ENCODE measurements at regions not wholly inside any gene's neighbourhood (a gene's known extent, or its start where the extent isn't known, plus 50 kb on each side); places are given as distances from the start of the nearest gene placed in this dataset.

DNA sequence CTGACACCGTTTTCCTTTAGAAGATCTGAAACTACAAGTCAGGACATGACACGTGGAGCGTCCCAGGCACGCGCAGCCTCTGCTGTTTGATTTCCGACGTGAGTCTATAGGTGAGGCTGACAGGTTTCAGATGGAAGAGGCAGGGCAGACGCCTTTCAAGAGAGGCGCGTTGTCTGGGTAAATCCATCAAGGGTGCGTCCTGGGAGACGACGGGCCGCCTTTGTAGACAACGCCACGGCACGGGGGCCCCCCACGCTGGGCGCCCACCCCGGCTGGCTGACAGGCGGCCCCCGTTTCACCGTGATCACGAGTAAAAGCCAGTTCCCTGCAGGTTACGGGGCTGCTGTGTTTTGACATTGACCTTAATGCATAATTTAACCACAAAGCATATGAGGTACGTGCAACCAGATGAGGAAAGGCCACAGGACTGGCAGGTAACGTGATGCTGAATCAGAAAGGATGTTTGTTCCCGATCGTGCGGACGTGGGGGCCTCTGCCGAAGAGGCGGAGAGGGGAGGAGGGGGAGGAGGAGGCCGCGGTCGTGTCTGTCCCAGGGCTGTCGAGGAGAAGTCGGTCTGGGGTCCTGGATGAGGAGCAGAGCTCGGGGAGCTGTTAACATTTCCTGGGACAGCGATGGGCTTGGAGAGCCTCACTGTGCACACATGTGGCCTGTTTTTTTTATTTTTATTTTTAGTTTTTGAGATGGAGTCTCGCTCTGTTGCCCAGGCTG is 51.1 kb upstream of the PPP2R3B start (continued):
- TF ChIP-seq, protein P1, sequence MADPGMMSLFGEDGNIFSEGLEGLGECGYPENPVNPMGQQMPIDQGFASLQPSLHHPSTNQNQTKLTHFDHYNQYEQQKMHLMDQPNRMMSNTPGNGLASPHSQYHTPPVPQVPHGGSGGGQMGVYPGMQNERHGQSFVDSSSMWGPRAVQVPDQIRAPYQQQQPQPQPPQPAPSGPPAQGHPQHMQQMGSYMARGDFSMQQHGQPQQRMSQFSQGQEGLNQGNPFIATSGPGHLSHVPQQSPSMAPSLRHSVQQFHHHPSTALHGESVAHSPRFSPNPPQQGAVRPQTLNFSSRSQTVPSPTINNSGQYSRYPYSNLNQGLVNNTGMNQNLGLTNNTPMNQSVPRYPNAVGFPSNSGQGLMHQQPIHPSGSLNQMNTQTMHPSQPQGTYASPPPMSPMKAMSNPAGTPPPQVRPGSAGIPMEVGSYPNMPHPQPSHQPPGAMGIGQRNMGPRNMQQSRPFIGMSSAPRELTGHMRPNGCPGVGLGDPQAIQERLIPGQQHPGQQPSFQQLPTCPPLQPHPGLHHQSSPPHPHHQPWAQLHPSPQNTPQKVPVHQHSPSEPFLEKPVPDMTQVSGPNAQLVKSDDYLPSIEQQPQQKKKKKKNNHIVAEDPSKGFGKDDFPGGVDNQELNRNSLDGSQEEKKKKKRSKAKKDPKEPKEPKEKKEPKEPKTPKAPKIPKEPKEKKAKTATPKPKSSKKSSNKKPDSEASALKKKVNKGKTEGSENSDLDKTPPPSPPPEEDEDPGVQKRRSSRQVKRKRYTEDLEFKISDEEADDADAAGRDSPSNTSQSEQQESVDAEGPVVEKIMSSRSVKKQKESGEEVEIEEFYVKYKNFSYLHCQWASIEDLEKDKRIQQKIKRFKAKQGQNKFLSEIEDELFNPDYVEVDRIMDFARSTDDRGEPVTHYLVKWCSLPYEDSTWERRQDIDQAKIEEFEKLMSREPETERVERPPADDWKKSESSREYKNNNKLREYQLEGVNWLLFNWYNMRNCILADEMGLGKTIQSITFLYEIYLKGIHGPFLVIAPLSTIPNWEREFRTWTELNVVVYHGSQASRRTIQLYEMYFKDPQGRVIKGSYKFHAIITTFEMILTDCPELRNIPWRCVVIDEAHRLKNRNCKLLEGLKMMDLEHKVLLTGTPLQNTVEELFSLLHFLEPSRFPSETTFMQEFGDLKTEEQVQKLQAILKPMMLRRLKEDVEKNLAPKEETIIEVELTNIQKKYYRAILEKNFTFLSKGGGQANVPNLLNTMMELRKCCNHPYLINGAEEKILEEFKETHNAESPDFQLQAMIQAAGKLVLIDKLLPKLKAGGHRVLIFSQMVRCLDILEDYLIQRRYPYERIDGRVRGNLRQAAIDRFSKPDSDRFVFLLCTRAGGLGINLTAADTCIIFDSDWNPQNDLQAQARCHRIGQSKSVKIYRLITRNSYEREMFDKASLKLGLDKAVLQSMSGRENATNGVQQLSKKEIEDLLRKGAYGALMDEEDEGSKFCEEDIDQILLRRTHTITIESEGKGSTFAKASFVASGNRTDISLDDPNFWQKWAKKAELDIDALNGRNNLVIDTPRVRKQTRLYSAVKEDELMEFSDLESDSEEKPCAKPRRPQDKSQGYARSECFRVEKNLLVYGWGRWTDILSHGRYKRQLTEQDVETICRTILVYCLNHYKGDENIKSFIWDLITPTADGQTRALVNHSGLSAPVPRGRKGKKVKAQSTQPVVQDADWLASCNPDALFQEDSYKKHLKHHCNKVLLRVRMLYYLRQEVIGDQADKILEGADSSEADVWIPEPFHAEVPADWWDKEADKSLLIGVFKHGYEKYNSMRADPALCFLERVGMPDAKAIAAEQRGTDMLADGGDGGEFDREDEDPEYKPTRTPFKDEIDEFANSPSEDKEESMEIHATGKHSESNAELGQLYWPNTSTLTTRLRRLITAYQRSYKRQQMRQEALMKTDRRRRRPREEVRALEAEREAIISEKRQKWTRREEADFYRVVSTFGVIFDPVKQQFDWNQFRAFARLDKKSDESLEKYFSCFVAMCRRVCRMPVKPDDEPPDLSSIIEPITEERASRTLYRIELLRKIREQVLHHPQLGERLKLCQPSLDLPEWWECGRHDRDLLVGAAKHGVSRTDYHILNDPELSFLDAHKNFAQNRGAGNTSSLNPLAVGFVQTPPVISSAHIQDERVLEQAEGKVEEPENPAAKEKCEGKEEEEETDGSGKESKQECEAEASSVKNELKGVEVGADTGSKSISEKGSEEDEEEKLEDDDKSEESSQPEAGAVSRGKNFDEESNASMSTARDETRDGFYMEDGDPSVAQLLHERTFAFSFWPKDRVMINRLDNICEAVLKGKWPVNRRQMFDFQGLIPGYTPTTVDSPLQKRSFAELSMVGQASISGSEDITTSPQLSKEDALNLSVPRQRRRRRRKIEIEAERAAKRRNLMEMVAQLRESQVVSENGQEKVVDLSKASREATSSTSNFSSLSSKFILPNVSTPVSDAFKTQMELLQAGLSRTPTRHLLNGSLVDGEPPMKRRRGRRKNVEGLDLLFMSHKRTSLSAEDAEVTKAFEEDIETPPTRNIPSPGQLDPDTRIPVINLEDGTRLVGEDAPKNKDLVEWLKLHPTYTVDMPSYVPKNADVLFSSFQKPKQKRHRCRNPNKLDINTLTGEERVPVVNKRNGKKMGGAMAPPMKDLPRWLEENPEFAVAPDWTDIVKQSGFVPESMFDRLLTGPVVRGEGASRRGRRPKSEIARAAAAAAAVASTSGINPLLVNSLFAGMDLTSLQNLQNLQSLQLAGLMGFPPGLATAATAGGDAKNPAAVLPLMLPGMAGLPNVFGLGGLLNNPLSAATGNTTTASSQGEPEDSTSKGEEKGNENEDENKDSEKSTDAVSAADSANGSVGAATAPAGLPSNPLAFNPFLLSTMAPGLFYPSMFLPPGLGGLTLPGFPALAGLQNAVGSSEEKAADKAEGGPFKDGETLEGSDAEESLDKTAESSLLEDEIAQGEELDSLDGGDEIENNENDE (IDR thresholded peaks at IDR 0.05; ENCODE audit: insufficient replicate concordance, low read length) = no peak
- TF ChIP-seq JUND (IDR thresholded peaks at IDR 0.05; ENCODE audit: low read length) (no peak), EZH2 (IDR thresholded peaks at IDR 0.05; ENCODE audit: low read depth, low read length, severe bottlenecking) (no peak), BCL11A (IDR thresholded peaks at IDR 0.05; ENCODE audit: low read depth in 2 of 2, low read length in 2 of 2) (no peak), BRCA1 (IDR thresholded peaks at IDR 0.05; ENCODE audit: low read depth, low read length) (no peak), ASH2L (IDR thresholded peaks at IDR 0.05; ENCODE audit: low read length) (no peak)
- TF ChIP-seq, protein P2, sequence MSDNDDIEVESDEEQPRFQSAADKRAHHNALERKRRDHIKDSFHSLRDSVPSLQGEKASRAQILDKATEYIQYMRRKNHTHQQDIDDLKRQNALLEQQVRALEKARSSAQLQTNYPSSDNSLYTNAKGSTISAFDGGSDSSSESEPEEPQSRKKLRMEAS (IDR thresholded peaks at IDR 0.05) = no peak
- TF ChIP-seq, protein P3, sequence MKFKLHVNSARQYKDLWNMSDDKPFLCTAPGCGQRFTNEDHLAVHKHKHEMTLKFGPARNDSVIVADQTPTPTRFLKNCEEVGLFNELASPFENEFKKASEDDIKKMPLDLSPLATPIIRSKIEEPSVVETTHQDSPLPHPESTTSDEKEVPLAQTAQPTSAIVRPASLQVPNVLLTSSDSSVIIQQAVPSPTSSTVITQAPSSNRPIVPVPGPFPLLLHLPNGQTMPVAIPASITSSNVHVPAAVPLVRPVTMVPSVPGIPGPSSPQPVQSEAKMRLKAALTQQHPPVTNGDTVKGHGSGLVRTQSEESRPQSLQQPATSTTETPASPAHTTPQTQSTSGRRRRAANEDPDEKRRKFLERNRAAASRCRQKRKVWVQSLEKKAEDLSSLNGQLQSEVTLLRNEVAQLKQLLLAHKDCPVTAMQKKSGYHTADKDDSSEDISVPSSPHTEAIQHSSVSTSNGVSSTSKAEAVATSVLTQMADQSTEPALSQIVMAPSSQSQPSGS (IDR thresholded peaks at IDR 0.05; ENCODE audit: low read length) = no peak
